Dermis microvascular lymphatic vessel endothelial cell (primary cell): ENCODE measurements at regions not wholly inside any gene's neighbourhood (a gene's known extent, or its start where the extent isn't known, plus 50 kb on each side); places are given as distances from the start of the nearest gene placed in this dataset.
A peak's percentile ranks its signal among the peaks of the same experiment; 100 is the strongest.

Source experiments
- DNase-seq, 2 donors: peaks; one replicate each; pipeline versions ENCODE4 v3.0.0 to v3.0.0-alpha.2; 2010; ENCODE audit warnings: low read depth in 2 of 2

DNA sequence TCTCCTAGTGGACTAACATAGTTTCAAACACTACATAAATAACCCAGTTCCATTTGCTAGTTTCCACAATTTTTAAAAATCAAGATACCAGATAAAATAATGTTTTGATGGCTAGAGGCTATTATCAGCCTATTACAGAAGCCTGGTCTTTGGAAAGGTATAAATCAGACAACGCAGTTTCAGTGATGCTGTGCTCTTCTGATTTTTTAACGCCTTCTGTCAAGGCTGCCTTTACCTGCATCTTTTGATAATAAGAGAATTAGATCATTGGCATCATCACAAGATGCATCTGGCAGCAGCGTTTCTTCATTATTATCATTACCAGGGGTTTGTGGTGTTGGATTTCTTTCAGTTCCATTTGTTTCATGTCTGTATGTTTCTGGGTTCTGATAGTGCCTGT is 268.7 kb downstream of the MTX2 start:
- DNase-seq: no peak

DNA sequence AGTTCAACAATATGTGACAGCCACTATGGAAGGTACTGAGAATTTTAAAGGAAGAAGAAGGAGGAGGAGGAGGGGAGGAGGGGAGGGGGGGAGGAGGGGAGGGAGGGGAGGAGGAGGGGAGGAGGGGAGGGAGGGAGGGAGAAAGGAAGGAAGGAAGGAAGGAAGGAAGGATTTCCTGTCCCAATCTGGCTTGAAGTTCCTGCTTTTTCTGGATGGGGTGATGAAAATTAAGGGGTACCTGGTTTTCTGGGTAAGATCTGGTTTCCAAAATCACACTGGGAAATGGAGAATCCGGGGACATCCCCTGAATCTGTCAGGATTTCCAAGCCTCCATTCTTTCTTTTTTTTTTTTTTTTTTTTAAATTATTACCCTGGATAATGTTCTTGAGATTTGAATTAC is 271.8 kb downstream of the MTX2 start:
- DNase-seq: no peak

DNA sequence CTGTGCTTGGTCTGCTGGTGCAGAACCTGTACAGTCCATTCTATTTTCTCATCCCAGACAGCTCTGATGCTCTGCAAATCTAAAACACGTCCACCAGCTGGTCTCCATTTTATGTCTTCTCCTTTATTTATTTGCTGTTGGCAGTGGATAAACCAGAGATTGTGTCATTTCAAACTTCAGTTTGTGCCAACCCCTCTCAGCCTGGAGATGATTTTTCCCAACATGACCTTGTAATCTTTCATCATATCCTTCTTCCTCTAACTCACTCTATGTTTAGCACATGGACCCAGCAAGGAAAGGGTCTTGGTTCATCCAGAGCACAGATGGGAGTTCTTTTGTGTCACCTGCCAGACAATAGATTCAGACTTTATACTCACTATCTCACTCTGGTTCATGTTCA is 273.2 kb downstream of the MTX2 start:
- no peak for DNase-seq

DNA sequence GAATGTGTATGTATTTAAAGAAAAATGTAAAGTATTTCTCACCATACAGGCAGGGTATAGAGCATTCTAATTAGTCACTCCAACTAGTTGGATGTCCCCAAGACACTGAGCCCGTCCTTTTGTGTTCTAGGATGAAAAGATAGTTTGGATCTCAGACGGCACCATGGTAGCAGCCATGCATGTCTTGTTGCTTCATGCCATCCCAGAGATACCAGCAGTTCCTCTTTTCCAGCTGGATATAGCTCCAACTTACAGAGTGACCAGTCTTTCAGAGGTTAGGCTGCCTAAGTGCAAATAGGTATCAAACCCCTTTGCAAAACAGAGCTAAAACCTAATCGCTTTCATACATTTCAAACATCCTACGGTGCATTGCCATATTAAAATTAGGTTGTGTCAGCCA is 275.3 kb downstream of the MTX2 start:
- DNase-seq: no peak

DNA sequence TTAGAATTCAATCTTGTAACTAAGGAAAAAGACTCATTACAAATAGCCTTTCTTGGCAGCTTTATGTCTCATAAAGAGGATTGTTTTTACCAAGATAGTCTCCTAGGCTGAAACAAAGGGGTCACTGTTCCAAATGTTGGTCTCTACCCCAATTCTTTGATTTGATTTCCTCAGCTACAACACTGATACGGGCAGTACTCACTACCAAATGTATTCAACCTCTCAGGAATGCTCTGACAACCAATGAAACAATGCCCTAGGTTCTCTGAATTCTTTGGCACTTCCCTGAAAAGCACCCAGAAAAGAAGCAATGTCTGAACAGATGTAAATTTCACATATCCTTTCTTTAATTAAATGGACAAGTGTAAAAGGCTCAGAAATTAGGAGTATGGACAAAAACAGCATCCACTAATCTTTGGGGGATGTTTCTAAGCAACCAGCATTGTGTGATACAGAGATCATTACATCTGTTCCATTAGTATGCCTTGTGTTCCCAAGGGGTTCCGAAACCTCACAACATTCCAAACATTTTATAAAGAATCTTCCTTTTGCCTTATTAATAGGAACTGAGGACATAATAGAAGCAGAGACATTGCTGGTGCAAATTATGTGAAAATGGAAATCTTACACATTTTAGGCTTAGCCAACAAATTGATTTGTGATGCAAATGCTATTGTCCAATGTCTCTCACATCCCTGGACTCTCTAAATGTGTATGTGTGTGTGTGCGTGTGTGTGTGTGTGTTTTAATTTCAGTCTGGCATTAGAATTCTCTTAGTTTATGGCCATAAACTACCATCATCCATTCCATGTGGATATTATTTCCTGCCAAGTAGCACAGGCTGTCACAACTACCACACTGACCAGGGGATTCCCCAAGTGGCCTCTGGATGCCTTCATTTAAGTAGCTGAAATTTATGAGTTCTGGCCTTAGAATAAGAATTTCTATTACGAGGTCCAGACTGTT is 276.0 kb downstream of the MTX2 start:
- peak; percentile 48 to 72 for DNase-seq

DNA sequence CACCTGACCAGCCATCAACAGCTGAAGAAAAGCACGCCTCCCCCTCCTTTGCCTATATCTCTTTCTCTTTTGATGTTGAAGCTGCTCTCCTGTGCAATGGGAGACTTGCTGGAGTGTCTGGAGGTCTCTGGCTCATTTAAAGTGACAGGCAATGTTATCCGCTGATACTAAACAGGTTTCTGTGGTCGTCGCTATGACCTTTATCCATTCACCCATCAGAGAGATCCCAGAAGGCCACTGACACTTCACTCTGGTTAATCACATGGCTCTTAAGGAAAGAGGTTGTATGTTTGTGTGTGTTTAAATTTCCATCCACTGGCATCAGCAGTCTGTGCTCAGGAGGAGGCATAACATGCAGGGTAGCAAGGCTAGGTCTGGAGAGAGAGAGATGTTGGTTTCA is 277.3 kb downstream of the MTX2 start:
- DNase-seq: no peak

DNA sequence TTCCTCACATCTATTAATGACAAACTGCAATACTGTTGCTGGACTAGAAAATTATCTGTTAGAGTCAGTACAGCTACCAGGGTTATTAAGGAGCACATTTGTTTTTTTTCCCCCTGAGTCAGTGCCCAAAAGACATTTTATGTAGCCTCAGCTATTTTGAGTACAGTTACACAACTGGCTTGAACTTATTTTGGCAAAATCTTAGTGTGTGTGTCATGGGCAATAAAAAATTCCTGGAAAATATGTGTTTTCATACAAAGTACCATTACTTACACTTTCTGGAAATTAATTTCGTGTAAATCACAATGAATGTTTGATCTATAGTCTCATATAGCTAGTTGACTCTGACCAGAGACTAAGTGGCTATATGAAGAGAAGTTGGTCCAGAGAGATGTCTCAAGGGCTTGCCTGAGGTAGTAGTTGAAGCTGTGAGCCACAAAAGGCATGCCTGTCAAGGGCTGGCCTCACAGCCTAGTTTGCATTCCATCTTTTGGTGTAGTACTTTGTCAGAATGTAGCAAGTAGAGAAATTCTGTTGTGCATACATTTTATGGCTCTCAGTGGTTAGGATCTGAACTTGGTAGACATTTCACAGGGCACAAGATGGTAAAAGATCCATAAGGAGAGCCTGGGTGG is 283.4 kb downstream of the MTX2 start:
- no peak for DNase-seq

DNA sequence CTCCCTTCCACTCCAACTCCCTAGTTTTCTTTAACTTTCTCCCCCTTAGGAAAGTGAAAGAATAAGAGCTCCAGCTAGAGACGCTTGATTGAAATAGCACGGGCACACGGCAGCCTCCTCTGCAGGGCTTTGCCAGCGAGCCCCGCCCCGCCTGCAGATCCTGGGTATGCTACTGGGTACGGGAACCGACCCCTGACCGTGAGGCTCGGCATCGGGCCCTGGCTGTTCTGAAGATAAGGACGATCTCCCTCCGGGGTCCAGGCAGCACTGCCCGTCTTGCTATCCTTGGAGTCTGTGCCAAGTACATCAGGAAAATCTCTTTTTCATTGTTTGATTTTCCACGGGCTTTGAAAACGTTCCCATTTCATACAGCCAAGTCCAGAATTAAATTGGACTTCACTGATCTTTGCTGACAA is 284.5 kb downstream of the MTX2 start:
- DNase-seq: peak; percentile 86

DNA sequence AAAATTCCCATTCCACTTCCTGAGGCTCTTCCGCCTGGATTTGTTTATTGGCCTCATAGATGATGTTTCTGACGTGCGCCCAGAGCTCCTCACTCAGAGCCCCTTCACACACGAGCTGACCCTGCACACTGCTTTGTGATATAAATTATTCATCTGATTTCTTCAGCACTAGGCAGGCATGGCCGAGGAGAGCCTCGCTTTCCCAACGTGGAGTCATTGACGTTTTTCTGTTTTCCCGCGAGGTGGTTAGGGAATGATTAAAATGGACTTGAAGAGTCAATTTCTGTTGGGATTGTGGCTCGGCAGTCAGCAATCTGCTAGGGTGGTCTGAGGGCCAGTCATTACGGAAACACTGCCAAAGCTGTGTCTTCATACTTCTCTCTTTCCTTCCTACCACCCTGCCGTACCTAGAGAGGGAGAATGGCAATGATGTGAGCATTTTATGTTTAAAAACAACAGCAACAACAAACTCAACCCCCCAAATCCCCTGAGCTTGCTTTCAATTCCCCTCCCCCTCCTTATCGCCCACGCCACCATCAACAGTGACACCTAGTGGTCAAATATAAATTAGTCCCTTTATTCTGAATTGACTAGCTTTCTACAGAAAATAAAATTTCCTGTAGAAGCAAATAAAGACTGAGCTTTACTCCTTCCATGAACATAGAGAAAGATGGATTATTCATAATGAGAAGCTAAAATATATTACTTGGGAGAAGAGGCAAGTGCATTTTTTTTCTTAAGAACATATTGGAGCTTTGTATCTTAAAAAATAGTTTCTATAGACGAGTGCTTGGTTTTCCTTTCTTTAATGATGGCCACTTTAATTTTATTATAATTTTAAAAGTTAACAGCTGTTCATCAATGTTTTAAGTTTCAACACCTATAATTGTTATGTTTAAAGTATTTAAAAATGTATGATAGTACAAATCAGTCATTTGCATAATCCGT is 285.1 kb downstream of the MTX2 start:
- peak; percentile 84 to 86 for DNase-seq

DNA sequence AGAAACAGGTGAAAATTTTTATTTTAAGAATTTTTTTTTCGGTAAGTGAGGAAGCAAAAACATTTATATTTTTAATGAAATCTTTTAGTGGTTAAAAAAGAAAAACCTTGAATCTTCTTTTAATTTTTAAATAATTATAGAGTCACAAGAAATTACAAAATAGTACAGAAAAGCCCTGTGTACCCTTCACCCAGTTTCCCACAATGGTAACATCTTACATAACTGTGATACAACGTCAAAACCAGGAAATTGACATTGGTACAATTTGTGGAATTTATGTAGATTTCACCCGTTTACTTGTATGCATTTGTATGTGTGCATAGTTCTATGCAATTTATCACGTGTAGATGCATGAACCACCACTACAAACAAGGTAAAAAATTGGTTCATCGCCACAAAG is 285.9 kb downstream of the MTX2 start:
- no peak for DNase-seq

DNA sequence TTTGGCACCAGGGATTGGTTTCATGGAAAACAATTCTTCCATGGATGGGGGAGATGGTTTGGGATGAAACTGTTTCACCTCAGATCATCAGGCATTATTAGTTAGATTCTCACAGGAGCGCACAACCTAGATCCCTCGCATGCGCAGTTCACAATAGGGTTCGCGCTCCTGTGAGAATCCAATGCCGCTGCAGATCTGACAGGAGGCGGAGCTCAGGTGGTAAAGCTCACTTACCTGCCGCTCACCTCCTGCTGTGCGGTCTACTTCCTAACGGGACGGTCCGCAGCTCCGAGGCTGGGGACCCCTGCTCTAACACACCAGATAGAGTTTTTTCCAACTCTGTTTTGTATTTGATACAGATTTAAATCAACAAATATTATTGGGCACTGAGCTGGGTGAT is 286.5 kb downstream of the MTX2 start:
- DNase-seq: no peak

DNA sequence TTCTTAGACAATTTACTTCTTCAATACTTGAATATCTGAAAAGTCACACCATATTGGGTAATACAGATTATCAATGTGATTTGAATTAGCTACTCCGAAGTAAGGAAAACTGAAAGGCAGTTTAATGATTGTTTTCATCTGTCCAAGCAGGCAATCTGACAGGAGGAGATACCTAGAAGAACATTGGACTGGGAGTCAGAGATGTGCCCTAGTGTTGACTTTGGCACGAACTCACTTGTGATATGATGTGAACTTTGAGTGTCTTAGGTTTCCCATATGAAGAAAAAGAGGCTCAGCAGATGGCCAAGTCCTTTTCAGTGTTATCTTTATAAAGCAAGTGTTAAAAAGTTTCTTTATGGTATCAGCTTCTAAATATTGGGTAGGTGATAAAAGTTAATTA is 287.1 kb downstream of the MTX2 start:
- DNase-seq: no peak

DNA sequence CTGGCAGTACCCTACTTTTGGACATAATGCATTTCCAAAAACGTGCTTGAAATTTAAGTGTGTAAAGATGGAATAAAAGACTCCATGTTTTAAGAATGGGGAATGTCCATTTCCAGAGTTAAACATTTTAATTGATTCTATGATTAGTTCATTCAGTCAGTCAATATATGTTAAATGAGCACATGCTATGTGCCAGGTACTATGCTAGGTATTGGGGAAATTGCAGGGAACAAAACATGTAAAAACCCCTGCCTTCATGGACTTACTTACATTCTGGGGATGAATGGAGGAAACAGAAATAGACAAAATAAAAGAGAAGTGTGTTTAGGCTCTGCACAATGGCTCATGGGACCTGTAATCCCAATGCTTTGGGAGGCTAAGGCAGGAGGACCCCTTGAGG is 288.6 kb downstream of the MTX2 start:
- DNase-seq: no peak

DNA sequence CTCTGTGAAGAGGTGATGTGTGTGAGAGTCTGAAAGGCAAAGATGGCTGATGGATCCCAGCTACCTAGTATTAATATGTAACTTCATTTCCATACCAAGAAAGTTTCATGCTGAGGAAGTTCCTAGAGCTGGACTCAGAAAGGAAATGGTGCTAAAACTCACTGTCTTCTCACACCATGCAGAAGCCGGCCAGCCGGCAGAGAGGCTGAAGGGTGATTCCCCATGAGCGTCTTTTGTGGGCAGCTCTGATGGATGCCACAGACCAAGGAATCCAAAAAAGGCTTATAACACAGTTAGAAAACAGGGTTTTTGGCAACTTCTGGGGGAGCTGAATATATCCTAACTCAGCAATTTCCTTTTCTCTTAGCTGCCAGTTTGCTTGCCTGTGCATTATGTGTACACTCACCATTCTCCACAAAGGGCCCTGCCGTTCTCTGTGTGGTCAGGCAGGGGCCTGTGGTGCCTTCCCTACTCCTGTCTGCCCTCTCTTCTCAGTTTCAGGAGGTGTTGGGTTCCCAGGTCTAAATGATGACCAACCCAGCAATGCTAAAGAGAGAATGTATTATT is 289.4 kb downstream of the MTX2 start:
- DNase-seq: no peak

DNA sequence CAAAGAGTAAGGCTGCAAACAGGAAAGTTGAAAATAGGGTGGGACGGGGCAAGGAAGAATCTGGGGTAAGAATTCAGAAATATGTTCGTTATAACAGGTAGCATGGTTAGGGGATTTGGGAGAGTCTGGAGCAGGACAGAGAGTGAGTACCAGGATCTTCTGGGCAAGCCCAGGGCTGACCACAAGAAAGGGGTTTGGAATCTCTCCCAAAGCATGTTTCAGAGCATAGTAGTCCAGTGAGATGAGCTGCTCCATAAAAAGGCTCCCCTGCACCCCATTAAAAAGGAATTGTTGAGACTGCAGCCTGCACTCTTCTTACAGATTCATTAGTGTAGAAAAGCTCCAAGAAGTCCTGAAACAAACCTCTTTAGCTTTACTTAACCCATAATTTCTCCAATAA is 291.1 kb downstream of the MTX2 start:
- no peak for DNase-seq

DNA sequence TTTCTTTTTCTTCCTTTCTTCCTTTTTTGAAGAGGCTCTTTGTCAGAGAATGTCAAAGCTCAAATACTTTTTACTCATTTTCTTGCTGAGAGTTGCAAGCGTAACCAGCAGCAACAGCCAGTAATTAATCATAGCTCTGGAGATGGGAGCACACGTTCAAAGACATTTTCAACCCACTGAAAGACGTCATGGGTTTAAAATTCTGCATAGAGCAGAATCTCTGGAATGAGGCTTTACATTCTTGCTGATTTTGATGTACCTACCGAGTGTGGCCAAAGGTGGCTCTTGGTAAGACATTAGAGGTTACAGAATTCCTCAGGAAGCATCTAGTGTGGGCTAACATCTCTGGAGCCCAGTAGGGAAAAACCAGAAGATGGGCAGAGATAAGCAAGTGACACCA is 292.5 kb downstream of the MTX2 start:
- DNase-seq: no peak

DNA sequence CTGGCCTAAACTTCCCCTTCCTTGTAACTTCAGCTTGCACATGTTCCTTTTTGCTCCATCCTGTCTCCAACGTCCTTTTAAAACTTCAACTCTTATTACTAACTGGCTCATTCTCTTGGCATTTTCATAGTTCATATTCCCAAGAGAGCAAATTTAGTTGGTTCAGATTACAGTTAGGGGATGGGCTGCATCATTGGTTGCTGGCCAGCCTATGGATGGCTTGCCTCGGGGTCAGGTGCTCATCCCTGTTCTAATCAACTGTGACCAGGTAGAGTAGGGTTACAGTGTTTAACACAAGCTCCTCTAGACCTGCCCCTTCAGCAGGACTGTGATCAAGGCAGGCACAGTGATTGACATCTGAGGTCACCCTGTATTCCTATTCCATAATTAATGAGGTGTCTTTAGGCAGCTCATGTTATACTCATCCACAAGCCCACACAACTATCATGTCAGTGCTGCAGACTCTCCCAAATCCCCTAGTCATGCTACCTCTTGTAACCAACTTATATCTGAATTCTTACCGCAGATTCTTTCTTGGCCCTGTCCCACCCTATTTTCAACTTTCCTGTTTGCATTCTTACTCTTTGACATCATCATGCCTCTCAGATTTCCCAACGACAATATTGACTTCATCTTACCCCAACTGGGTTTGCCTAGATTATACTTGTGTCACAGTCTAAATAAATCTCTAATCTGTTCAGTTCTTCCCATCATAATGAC is 293.3 kb downstream of the MTX2 start:
- DNase-seq: peak in 1 of 2 donors; percentile 37

DNA sequence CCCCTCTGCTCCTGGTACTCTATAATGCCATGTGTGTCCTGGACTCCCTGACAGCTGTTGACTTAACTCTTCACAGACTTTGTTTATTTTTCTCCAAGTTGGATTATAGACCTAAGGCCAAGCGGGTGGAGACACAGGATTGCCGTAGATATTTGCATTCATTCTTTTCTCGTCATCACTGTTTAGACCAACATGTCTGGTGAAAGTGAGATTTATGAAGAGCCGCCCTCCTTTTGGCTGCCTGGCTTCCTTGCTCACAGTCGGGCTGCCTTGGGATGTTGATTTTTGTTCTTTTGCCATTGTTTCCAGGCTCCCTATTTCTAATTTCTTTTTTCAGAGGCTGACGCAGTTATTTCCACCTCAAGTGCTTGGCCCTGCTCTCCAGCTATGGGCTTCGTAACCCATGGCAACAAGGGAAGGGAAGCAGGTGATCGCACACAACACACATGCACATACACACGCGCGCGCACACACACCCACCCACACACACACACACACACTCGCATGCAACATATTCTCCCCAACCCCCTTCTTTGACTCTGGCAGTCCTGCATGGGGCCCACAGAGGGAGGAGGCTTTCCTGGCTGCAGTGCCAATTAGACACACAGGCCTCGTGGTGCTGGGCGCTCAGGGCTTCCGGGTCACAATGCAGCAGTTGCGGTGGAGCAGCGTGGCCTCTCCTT is 296.5 kb downstream of the MTX2 start:
- DNase-seq: peak; percentile 69 to 96

DNA sequence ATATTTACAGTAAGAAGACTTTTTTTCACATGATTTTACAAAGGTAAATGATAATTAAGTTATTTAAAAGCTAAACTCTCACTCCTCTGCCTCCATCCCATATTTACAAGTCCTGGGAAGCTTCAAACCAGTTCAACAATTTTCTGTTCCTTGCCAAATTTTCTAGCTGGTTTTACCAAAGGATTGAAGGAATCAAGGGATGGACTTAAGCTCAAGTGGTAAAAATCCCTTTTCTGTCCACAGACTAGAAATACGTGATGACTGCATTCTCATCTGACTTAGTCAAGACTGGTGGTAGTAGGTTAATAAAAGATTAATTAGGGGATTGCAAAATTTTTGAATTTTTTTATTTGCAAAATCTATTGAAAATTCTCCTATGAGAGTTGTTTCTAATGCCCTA is 297.3 kb downstream of the MTX2 start:
- DNase-seq: no peak

DNA sequence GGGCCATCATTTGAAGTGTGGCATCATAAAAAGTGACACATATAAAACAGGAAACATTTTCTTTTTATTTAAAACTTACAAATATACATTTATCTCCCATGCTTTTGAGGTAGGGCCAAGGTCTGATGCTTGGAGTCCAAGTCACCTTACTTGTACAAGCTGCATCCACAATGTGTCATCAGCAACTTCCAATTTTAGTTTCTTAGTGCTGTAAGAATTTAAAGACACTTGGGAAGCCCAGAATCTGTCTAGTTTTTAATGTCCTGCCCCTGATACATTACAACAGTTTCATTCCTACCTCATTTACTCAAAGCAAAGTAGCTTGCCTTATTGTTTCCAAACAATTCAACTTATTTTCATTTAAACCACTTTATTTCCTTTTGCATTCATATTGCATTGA is 297.7 kb downstream of the MTX2 start:
- no peak for DNase-seq
